Caco-2 (cell line): ENCODE measurements at regions not wholly inside any gene's neighbourhood (a gene's known extent, or its start where the extent isn't known, plus 50 kb on each side); places are given as distances from the start of the nearest gene placed in this dataset.

Experiments
- BruUV-seq: library from RNA; stranded (reverse); fragments of 400-500 nt; replicated peaks from 2 replicates; lab custom pipeline; 2021; lab: Mats Ljungman, UMichigan
- CTCF ChIA-PET: fragments of 300-600 bp; sonication (Branson Sonifier 250); formaldehyde crosslinking; loops from one replicate; lab custom pipeline; 2022; ENCODE audit warnings: antibody characterized with exemption; lab: Charles Lee
- POLR2A ChIA-PET: fragments of 300-600 bp; sonication (Branson Sonifier 250); formaldehyde crosslinking; loops from one replicate; lab custom pipeline; 2022; ENCODE audit warnings: antibody characterized with exemption; lab: Charles Lee
- DNase-seq, 2 experiments: peaks; one replicate each; pipeline versions ENCODE4 v3.0.0 to v3.0.0-alpha.2; 2020 to 2022
- H3K27me3 ChIP-seq: replicated peaks from 2 replicates; pipeline ENCODE4 v1.6.0; 2011; ENCODE audit warnings: low read length; ENCODE audit not compliant: control insufficient read depth, insufficient read depth
- H3K36me3 ChIP-seq: 2 replicates; pipeline ENCODE4 v1.5.1; 2011; ENCODE audit warnings: low read length; ENCODE audit not compliant: control insufficient read depth, insufficient read depth
- H3K4me1 ChIP-seq: fragments of 250-450 bp; sonication (Bioruptor Pico); 2 replicates; pipeline ENCODE4 v1.5.1; 2020; ENCODE audit warnings: mild to moderate bottlenecking
- H3K4me3 ChIP-seq: 2 replicates; pipeline ENCODE4 v1.5.1; 2011; ENCODE audit warnings: low read depth, mild to moderate bottlenecking, control low read depth, low read length
- H3K9me3 ChIP-seq: fragments of 250-450 bp; sonication (Bioruptor Pico); 2 replicates; pipeline ENCODE4 v1.5.1; 2020; ENCODE audit warnings: mild to moderate bottlenecking, moderate library complexity
- H3K27ac Mint-ChIP-seq: one replicate; pipeline ENCODE4 v1.8.0; 2022; ENCODE audit warnings: mixed read lengths; ENCODE audit not compliant: unreplicated experiment
- H3K27me3 Mint-ChIP-seq: one replicate; pipeline ENCODE4 v1.8.0; 2022; ENCODE audit warnings: mixed read lengths; ENCODE audit not compliant: insufficient read depth, unreplicated experiment
- H3K36me3 Mint-ChIP-seq: one replicate; pipeline ENCODE4 v1.8.0; 2022; ENCODE audit warnings: mild to moderate bottlenecking, mixed read lengths; ENCODE audit not compliant: insufficient read depth, unreplicated experiment
- H3K4me1 Mint-ChIP-seq: one replicate; pipeline ENCODE4 v1.8.0; 2022; ENCODE audit warnings: low read depth, mixed read lengths; ENCODE audit not compliant: unreplicated experiment
- H3K4me3 Mint-ChIP-seq: one replicate; pipeline ENCODE4 v1.8.0; 2022; ENCODE audit warnings: mild to moderate bottlenecking, moderate library complexity, mixed read lengths; ENCODE audit not compliant: unreplicated experiment
- H3K9me3 Mint-ChIP-seq: one replicate; pipeline ENCODE4 v1.8.0; 2022; ENCODE audit warnings: mixed read lengths; ENCODE audit not compliant: unreplicated experiment
- intact Hi-C: fragments of 100-400 bp; cut with micrococcal nuclease; formaldehyde crosslinking; loops from one replicate; pipeline ENCODE4 v1.10.0; 2022; ENCODE audit not compliant: unreplicated experiment
- TF ChIP-seq, protein P1 (sequence below), 2 experiments: fragments of 200-600 bp in 1 of 2; IDR thresholded peaks; 1 replicate in 1 of 2; 2 replicates in 1 of 2; pipeline versions ENCODE4 v1.5.1 to v1.8.0; 2011 to 2022; ENCODE audit warnings: antibody characterized with exemption in 1 of 2, control low read depth in 1 of 2, inconsistent platforms in 1 of 2, low read depth in 1 of 2, low read length in 1 of 2, mild to moderate bottlenecking in 1 of 2, moderate library complexity in 1 of 2; ENCODE audit not compliant: insufficient read depth in 1 of 2, severe bottlenecking in 1 of 2, unreplicated experiment in 1 of 2

DNA sequence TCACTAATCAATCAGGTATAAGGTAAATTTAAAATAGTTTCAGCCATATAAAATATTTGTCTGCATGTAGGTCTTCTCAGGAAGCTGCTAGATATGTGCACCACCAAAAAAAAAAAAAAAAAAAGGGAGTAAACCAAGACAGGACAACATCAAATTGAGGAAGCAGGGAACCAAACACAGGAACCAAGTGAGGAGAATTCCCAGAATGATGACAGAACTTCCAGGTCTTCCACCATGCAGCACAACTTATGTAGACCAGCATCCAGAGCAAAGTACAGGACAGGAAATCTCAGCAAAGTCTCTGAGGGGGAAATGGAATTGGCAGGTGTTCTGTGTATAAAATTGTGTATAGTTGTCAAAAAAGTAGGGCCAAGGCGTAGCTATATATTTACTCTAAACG lies 101.2 kb upstream of the CTSC start:
- CTCF ChIA-PET = no interaction called here
- Mint-ChIP-seq H3K9me3 (peaks cover 35% of the 10 kb centered on the region), H3K27ac (no peak overlapping the region), H3K4me1 (no peaks in the 10 kb centered on the region), H3K36me3 (no peaks in the 10 kb centered on the region), H3K4me3 (no peak overlapping the region), H3K27me3 (no peaks in the 10 kb centered on the region)
- Histone ChIP-seq H3K9me3 (no peaks in the 10 kb centered on the region; the same call in 1 of the 2 replicates), H3K4me3 (no peak overlapping the region), H3K36me3 (no peaks in the 10 kb centered on the region), H3K27me3 (no peaks in the 10 kb centered on the region), H3K4me1 (no peaks in the 10 kb centered on the region)
- POLR2A ChIA-PET = no interaction called here
- no peak for DNase-seq
- intact Hi-C loops = no loop called here
- TF ChIP-seq, protein P1, sequence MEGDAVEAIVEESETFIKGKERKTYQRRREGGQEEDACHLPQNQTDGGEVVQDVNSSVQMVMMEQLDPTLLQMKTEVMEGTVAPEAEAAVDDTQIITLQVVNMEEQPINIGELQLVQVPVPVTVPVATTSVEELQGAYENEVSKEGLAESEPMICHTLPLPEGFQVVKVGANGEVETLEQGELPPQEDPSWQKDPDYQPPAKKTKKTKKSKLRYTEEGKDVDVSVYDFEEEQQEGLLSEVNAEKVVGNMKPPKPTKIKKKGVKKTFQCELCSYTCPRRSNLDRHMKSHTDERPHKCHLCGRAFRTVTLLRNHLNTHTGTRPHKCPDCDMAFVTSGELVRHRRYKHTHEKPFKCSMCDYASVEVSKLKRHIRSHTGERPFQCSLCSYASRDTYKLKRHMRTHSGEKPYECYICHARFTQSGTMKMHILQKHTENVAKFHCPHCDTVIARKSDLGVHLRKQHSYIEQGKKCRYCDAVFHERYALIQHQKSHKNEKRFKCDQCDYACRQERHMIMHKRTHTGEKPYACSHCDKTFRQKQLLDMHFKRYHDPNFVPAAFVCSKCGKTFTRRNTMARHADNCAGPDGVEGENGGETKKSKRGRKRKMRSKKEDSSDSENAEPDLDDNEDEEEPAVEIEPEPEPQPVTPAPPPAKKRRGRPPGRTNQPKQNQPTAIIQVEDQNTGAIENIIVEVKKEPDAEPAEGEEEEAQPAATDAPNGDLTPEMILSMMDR (IDR thresholded peaks at IDR 0.05; ENCODE audit: insufficient read depth in 1 of 2, low read depth in 1 of 2, low read length in 1 of 2, severe bottlenecking in 1 of 2, unreplicated experiment in 1 of 2) = no peak
- no TSS peak for BruUV-seq

DNA sequence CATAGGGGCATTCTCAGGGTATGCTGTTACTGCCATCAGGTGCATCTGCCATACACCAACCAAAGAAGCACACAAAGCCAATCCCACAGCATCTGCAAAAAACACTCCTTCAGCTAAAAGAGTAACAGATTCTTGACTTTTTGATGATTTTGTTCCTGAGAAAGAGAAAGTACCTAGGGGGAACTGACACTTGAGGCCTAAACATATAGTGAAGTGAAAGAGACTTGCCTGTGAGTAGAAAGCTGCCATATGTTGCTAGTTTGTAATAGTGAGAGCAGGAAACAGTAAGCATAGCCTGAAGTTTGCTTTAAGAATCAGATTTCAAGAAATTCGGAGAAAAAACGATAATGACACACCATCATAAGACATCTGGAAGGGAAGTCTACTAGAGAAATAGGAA lies 97.9 kb upstream of the CTSC start:
- no peaks in the 10 kb centered on the region for H3K27me3 ChIP-seq
- H3K36me3 ChIP-seq = no peaks in the 10 kb centered on the region
- H3K4me1 ChIP-seq = no peaks in the 10 kb centered on the region
- TF ChIP-seq, protein P1 (IDR thresholded peaks at IDR 0.05; ENCODE audit: insufficient read depth in 1 of 2, low read depth in 1 of 2, low read length in 1 of 2, severe bottlenecking in 1 of 2, unreplicated experiment in 1 of 2) = no peak
- Mint-ChIP-seq H3K27me3 (no peaks in the 10 kb centered on the region), H3K4me3 (no peak overlapping the region), H3K27ac (no peak overlapping the region), H3K36me3 (no peaks in the 10 kb centered on the region), H3K4me1 (no peaks in the 10 kb centered on the region), H3K9me3 (peaks cover 35% of the 10 kb centered on the region)
- intact Hi-C loops = no loop called here
- DNase-seq = no peak
- H3K9me3 ChIP-seq = no peaks in the 10 kb centered on the region; the same call in 1 of the 2 replicates
- H3K4me3 ChIP-seq = no peak overlapping the region
- POLR2A ChIA-PET = no interaction called here
- no TSS peak for BruUV-seq
- CTCF ChIA-PET = no interaction called here

DNA sequence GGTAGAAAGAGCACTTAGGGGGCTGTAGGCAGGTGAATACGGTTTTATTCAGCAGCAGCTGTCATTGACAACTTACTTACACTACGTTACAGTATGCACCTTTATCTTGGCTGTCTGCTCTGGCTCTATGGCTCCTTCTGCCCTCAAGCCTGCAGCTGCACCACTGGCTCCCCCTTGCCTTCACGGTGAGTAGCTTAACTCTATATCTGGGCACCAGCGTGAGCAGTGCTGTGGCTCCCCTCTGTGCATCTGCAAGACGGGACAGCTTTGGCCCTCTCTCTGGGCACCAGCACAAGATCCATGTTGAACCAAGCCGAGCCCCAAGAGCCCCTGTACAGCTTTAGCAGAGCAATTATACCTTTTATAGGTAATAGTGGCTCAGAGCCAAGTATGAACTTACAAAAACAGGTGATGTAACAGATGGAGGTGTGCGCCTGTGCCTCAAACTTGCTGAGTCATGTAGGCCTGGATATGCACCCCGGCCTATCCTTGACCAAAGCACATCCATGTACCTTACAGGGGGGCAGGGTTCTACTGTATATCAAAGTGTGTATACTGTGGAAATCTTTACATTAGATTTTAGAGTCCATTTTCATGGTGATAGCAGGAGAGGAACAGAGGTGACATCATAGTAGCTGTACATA lies 96.9 kb upstream of the CTSC start:
- Mint-ChIP-seq H3K36me3 (no peaks in the 10 kb centered on the region), H3K27ac (no peak overlapping the region), H3K4me1 (no peaks in the 10 kb centered on the region), H3K27me3 (no peaks in the 10 kb centered on the region), H3K9me3 (peaks cover 35% of the 10 kb centered on the region), H3K4me3 (no peak overlapping the region)
- H3K36me3 ChIP-seq = no peaks in the 10 kb centered on the region
- TF ChIP-seq, protein P1 (IDR thresholded peaks at IDR 0.05; ENCODE audit: insufficient read depth in 1 of 2, low read depth in 1 of 2, low read length in 1 of 2, severe bottlenecking in 1 of 2, unreplicated experiment in 1 of 2) = no peak
- H3K4me3 ChIP-seq = no peak overlapping the region
- CTCF ChIA-PET = no interaction called here
- no TSS peak for BruUV-seq
- intact Hi-C loops = no loop called here
- POLR2A ChIA-PET = no interaction called here
- no peaks in the 10 kb centered on the region; the same call in 1 of the 2 replicates for H3K9me3 ChIP-seq
- no peaks in the 10 kb centered on the region for H3K27me3 ChIP-seq
- DNase-seq = no peak
- H3K4me1 ChIP-seq = no peaks in the 10 kb centered on the region
